ENCODE measurements at regions not wholly inside any gene's neighbourhood (a gene's known extent, or its start where the extent isn't known, plus 50 kb on each side); places are given as distances from the start of the nearest gene placed in this dataset.
"Not testable (repeated sequence)": the region's sequence is repeated elsewhere in the genome, so short reads cannot be mapped to it uniquely, and the experiment has no call there.

DNA sequence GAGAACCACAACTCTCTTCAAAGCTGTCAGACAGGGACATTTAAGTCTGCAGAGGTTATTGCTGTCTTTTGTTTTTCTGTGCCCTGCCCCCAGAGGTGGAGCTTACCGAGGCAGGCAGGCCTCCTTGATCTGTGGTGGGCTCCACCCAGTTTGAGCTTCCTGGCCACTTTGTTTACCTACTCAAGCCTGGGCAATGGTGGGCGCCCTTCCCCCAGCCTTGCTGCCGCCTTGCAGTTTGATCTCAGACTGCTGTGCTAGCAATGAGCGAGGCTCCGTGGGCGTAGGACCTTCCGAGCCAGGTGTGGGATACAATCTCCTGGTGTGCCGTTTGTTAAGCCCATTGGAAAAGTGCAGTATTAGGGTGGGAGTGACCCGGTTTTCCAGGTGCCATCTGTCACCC, 822.1 kb downstream of the KCNMA1 start:
- DNase-seq = not testable (repeated sequence)

- no peak for DNase-seq
Measured at GRCh38 chr10:76811430-76811829, 826.2 kb downstream of the KCNMA1 start.

DNA sequence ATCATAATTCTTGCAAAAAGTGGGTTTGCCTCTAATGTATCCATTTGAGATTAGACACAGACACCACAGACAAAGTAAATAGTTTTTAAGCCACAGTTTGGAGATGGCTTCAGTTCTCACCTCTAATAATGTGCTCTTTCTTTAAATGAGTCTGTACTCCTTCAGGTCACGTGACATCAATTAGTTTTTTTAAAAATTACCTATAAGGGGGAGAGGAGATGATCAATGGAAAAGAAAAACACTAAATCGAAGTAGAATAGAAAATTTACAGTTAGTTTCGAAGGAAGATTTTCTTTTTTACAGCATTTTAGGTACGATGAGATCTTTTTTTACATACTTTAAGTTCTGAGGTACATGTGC, 849.2 kb downstream of the KCNMA1 start:
- no peak for DNase-seq

DNA sequence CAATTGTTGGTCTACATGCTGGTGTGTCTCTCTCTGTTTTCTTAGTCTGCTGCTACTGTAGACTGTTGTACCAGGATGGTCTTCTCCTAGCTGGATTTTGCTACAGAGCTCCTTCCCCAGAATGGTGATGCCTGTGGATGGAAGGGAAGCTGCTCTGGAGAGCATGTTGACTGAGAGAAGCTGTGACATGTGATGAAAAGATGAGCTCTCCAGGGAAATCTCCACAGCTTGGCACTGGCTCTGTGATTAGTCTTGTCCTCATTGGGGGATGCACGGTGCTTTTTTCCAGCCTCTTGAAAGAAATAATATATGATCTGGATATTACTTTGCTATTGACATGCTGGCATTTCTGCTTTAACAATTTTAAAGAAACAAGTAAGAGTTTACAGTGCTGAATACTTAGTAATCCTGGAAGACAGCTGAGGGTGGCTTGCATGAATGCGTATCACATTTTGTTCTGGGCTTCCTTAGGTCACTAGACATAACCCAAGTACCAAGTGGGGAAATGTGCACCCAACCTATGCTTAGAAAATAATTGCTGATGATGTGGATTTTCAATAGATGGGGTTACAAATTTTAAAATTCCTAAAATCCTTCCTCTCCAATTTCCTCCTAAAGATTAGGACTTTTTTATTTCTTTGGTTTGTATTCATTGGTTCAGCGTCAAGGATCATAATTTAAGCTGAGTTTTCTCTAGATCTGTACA, 849.7 kb downstream of the KCNMA1 start:
- no peak for DNase-seq

GRCh38 chr10:76786504-76787072, 851.0 kb downstream of the KCNMA1 start:
- DNase-seq = peak; percentile 40

- DNase-seq = no peak
Measured at GRCh38 chr10:76784076-76784475, 853.5 kb downstream of the KCNMA1 start.

DNA sequence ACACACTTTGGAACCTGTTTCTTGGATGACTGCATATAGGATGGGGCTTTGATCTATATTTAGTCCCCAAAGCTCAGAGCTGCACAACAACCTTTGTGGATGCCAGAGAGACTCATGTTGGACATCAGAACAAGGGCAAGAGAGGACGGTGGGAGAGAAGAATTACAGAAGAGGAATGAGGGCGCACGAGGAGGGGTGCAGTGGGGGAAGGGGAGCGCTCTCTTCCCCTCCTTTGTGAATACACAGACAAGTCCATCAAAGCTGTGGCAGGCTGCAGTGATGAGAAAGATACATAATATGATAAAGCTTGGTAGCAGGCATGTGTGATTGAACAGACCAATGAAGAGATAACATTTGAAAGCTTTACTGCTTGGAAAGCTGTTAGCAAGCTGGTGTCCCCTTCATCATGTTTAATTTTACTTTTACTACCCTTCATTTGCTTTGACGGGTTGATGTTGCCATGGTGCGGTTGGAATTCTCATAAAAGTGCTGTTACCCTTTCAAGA, 857.8 kb downstream of the KCNMA1 start:
- DNase-seq = no peak

DNA sequence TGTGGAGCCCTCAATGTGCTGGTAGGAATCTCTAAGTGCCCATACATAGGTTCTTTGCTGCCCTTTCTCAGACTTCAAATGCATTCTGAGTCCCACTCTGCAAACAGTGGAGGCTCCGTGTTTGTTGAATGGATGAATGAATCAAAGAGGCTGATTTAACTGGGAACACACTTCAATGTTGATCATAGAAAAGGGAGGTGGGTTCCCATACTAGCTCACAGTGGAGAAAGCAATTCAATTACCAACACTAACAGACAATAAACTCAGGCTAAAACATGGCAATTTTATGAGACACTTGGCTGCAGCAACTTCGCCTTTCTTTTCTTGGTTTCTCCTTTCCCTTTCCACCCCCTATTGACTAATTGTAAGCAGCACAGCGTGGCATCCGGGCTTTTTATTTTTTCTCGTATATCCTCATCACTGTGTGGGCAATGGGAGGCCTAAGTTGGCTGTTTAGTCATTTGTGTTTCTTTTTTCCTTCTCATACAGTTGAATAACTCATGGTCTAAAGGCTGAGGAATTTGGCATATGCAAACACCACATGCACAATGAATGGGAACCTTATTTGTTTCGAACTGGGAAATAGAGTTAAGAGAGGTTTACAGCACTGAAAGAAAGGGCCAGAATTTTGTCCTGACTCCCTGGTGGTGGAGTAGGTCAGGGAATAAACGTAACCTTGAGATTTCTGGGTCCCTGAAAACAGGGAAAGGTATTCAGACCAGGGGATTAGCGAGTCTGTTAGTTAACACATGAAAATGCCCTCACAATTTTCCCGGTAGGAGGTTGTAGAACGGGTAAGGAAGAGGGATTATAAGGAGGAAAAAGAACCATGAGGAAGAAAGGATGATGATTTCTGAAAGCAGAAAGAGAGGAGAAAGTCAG, 858.5 kb downstream of the KCNMA1 start:
- peak; percentile 80 for DNase-seq

GRCh38 chr10:76774987-76775603, 862.5 kb downstream of the KCNMA1 start:
- no peak for DNase-seq

- no peak for DNase-seq
Measured at GRCh38 chr10:76769582-76769981, 868.0 kb downstream of the KCNMA1 start.

DNA sequence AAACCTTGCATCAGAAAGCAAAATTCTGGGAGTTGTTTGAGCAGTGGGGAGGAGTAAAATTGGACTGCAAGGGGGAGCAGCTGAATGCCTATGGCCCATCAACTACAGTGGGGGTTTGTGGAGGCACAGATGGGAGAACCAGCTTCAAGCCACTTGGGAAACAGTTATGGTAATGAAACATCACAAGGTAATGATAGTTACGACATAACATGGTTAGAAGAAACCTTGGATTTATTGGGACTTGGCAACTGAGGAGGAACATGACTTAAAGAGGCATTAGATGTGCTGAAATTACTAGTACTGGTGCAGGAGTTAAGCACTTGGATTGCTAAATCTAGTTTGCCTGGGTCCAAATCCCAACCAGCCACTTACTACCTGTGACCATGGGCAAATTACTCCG, 868.4 kb downstream of the KCNMA1 start:
- DNase-seq = no peak

DNA sequence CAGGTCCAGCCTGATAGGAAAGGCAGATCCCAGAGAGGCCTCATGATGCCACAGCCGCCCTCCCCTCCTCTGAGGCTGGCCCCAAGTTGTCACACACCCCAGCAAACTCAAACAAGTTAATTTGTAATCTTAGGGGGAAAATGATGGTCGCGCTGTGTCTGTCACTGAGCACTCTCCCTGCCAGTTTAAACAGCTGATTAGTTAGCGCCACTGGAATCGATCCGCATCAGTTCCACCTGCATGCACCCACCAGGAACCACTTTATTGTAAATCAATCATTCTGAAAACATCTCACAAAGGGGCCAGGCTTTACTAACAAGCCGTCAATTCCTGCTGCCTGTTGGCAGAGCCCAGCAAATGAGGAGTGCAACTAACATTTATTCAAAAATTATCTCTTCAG, 870.9 kb downstream of the KCNMA1 start:
- DNase-seq = no peak

- not testable (repeated sequence) for DNase-seq
Measured at GRCh38 chr10:76764921-76765320, 872.7 kb downstream of the KCNMA1 start.

DNA sequence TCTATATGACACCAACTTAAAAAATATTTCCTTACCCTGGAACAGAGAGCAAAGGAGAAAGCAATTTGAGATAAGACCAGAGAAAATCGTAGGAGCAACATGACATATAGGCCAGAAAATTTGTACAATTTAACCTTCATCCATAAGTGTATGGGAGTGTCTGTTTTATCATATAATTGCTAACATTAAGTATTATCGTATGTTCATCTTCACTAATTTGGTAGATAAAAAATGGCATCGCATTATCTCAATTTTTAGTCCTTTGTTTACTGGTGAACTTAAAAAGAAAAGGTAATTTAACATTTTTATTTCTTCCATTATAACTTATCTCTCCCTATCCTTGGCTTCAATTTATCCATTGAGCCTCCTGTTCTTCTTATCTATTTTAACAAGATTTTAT, 873.4 kb downstream of the KCNMA1 start:
- DNase-seq = no peak

DNA sequence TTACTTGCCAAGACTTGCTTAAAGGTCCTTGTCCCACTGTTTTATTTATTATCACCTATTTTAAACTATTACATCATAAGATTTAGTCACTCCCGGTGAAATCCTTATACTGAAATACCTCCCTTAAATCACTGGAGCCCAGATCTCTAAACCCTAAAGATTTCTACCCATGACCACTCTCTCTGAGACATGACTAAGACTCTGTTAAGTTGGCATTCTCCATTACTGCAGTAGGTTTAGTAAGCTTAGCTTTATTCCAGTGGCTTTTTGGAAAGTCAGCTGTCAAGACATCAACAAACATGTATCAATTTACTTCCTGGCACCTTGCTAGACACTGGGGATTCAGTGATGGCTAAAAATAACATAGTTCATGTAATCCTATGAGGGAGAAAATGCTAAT, 874.2 kb downstream of the KCNMA1 start:
- no peak for DNase-seq

- no peak for DNase-seq
Measured at GRCh38 chr10:76759681-76760080, 877.9 kb downstream of the KCNMA1 start.

DNA sequence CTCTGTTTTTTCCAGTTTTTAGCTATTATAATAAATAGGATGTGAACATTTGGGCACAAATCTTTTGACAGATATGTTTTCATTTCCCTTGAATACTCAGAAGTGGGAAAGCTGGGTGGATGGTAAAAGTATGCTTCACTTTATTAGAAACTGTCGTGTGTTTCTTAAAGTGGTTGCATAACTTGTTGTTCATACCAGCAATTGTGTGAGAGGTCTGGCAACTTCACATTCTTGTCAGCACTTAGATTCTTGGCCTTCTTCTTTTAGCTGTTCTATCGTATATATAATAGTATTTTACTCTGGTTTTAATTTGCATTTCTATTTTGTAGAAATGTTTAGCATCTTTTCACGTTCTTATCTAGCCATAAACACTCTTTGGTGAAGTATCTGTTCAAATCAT, 894.4 kb downstream of the KCNMA1 start:
- DNase-seq = peak; percentile 21

DNA sequence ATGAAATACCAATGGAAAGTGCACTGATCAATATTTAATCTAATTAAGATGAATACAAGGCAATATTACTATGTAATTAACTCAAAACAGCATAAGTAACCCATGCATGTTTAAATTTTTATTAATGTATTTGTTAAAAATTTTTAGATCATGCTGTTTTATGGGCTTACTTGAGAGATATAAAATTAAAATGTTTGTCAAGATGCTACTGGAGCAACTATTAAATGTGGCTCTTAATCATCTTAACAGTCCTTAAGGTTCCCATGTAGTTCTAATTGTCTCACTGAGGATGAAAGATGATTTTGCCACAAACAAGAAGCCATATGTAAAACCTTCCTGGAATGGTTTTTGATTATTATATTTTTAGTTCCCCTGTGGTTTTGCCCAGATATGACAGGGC, 897.1 kb downstream of the KCNMA1 start:
- no peak for DNase-seq

GRCh38 chr10:76738991-76739390, 898.6 kb downstream of the KCNMA1 start:
- no peak for DNase-seq

DNA sequence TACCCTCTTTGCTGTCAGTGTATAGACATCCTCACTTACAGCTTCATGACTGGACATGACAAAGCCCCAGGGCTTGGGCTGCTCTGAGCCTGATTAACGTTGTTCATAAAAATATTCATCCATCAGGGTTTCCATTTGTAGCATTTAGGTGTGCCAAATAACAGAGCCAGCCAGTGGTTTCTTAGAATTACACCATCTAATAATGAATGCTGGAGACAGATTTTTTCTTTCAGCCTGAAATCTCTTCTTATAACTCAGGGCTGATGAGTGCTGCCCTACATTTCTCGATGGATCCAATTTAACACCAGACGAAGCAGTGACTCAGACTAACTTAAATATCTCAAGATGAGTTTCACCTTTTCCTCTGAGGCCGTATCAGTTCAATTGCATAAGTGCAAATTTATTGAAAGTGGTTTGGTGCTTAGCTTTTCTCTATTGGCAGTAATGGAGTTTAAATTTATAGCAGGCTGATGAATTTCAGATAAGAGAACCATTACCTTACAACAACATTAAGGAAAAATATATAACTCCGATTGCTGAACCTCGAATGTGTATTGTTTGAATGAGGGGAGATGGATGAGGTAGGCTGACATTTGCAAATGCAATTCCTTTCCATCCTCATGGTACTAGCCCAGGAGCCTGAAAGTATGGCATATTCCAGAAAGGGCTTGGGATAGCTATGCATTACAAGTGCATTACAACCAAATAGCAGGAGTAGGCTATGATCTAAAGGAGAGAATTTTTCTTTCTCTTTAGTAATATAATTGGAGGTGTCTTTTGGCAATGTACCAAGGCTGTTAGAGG, 900.6 kb downstream of the KCNMA1 start:
- DNase-seq = no peak

DNA sequence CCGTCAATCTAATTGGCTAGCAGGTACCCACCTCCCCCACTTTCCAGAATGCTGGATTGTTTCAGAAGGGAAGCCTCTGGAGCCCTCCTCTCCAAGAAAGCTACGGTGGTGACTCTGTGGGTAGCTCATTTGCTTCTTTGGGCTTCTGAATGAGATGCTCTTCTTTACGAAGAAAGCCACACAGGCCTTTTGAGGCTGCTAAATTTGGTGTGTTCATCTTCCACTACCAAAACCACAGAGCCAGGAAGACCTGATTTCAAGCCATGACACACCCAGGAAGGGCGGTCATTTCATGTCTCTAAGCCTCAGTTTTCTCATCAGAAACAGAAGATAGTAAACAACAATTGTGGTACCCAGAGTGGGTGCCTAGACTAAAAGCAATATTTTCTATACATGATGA, 901.2 kb downstream of the KCNMA1 start:
- DNase-seq = no peak

DNA sequence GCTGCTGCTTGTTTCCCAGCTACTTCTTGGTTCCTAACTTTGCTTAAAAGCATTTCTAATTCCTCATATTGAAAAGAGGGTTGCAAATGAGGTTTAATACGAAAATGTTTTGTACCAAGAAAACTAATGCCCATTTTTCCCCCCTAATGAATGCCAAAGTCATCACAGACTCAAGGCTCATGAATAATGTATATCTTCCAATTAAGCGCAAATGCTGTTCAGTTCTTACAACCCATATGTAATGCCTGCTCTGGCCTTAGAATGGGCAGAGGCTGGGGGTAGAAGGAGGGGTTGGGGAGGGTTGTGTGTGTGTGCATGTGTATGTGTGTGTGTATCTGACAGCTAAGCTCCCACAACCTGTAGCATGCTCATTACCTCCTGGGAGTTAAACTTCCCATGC, 901.7 kb downstream of the KCNMA1 start:
- no peak for DNase-seq

Data from fibroblast of skin of scalp (primary cell).